Activated CD4-positive, alpha-beta T cell treated with anti-CD3 and anti-CD28 coated beads, Interleukin-2, amount 50 U/mL, for 16 hours (primary cell): ENCODE measurements at regions not wholly inside any gene's neighbourhood (a gene's known extent, or its start where the extent isn't known, plus 50 kb on each side); places are given as distances from the start of the nearest gene placed in this dataset.
A peak's percentile ranks its signal among the peaks of the same experiment; 100 is the strongest.

ENCODE experiments used
- DNase-seq: peaks from one replicate; pipeline ENCODE4 v3.0.0-alpha.2; 2020

DNA sequence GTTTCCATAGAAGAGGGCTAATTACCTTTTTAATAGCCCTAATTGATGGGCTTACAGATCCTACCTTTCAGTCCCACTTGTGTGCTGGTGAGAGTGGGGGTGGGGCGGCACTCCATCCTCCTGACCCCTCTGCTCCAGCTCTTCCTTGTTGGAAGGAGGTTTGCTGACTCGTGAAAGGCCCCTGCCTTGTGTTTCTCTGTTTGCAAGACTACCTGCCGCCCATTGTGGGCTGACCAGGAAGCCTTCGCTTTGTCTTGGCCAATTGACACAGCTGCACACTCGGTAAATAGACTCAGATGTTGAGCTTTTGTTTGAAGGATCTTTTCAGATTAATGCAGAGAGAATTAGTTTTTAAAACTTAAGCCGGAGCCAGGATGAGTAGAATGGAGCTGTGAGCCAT is 197.3 kb upstream of the HES1 start:
- no peak for DNase-seq

- no peak for DNase-seq
Measured at GRCh38 chr3:193939527-193939926, 196.4 kb upstream of the HES1 start.

DNA sequence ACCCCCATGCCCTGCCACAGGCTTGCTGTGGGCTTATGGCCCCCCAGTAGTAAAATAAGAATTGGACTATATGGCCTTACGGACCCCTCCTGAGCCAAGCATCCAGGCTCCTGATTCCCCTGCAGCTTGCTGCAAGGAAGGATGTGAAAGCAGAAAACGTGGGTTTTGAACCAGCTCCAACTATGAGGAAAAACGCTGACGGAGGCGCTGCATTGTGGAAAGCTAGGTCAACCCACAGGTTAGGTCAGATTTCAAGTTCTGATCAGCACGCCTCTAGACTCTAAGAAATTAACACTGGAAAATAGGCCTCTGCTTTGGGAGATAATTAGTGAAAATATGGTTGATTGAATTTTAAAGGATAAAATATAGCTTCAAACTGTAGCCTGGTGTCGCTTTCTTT is 195.4 kb upstream of the HES1 start:
- DNase-seq: no peak

DNA sequence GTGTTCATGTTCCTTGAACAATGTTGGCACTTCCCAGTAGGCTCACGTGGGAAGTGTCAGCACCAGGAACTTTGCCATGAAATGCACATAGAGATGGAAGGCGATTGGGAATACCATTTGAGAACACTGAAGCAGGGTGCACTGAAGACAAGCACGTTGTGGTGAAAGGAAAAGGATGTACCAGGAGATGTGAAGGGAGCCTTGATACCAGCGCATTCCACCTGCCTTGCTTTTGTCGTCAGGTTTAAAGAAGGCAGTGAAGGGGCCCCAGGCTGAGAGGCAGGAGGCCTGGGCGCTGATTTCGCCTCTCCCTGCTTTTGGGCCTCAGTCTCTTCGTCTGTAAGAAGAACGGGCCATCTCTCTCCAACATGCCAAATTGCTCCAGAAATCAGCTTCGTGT is 194.5 kb upstream of the HES1 start:
- DNase-seq: no peak

- no peak for DNase-seq
Measured at GRCh38 chr3:193942516-193943055, 193.4 kb upstream of the HES1 start.

DNA sequence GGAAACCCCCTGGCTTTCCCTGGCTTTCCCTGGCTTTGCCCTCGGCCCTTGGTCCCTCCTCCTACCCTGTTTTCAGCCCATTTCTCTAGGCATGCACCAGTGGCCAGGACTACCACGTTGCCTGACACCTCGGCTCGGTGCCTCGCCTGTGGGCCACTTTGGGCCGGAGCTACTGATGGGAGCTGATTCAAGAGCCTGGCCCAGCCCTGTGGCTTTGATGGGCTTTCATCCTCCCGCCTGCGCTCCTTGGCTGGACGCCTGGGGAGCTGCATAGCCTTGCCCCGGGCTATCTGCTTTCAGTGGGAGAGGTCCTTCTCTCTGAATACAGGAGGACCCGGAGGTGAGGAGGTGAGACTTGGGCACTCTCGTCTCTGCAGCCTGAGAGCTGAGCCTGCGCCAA is 192.7 kb upstream of the HES1 start:
- DNase-seq: no peak

- DNase-seq: no peak
Measured at GRCh38 chr3:193943851-193944517, 192.0 kb upstream of the HES1 start.

- no peak for DNase-seq
Measured at GRCh38 chr3:193944518-193944884, 191.4 kb upstream of the HES1 start.

GRCh38 chr3:193945143-193945542 is 190.8 kb upstream of the HES1 start:
- DNase-seq: no peak

GRCh38 chr3:193946945-193947344 is 189.0 kb upstream of the HES1 start:
- no peak for DNase-seq

- no peak for DNase-seq
Measured at GRCh38 chr3:193947596-193947995, 188.4 kb upstream of the HES1 start.

- no peak for DNase-seq
Measured at GRCh38 chr3:193948459-193948858, 187.5 kb upstream of the HES1 start.

DNA sequence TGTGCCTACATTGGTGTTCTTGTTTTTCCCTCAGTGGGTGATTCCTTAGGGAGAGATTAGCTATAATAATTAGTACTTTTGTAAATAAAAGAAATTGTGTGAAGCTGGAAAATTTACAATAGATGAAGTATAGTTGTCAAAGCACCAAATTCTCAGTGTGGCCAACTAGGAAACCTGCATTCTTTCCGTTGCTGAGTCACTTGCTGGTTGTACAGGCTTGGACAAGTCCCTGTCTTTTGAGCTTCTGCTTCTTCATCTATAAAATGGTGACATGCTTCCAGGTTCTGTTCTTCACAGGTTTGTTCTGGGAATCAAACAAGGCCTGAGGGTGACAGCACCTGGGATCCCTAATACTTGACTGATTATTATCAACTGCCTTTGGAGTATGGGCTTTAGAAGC is 184.1 kb upstream of the HES1 start:
- DNase-seq: no peak

- DNase-seq: no peak
Measured at GRCh38 chr3:193954752-193955151, 181.2 kb upstream of the HES1 start.

GRCh38 chr3:193955719-193956118 is 180.2 kb upstream of the HES1 start:
- DNase-seq: no peak

GRCh38 chr3:193959861-193960260 is 176.1 kb upstream of the HES1 start:
- DNase-seq: no peak

- no peak for DNase-seq
Measured at GRCh38 chr3:193960487-193961274, 175.3 kb upstream of the HES1 start.

GRCh38 chr3:193962986-193963685 is 172.8 kb upstream of the HES1 start:
- DNase-seq: peak; percentile 77

- peak; percentile 90 for DNase-seq
Measured at GRCh38 chr3:193963808-193964516, 172.0 kb upstream of the HES1 start.

DNA sequence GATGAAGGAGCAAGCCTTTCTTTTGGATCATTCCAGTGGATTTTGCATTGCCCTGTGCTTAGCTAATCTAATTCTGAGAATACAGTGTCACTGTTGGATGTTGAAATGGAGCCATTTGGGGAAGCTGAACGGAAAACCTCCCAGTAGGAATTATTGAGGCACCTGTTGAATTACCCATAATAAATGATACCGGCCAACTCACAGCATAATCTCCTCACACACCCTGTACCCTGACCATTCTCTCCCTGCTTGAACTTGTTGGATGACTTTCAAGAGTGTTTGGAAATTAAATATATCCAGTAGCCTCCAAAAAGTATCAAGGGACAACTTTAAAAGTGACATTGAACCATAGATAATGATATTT is 171.4 kb upstream of the HES1 start:
- no peak for DNase-seq

DNA sequence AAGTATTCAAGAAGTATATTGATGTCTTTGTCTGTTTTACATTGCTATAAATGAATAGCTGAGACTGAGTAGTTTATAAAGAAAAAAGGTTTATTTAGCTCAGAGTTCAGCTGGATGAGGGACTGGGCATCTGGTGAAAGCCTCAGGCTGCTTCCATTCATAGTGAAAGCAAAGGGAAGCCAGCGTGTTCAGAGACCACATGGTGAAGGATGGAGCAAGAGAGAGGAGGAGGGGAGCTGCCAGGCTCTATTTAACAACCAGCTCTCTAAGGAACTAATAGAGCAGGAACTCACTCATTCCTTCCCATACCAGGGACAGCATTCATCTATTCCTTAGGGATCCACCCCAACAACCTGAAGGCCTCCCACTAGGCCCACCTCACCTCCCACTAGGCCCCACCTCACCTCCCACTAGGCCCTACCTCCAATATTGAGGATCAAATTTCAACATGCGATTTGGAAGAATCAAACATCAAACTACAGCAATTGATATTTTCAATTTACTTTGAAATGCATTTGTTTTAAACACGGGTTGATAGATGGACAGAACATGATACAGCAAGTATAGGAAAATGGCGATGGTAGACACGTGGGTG is 167.5 kb upstream of the HES1 start:
- peak; percentile 16 for DNase-seq

DNA sequence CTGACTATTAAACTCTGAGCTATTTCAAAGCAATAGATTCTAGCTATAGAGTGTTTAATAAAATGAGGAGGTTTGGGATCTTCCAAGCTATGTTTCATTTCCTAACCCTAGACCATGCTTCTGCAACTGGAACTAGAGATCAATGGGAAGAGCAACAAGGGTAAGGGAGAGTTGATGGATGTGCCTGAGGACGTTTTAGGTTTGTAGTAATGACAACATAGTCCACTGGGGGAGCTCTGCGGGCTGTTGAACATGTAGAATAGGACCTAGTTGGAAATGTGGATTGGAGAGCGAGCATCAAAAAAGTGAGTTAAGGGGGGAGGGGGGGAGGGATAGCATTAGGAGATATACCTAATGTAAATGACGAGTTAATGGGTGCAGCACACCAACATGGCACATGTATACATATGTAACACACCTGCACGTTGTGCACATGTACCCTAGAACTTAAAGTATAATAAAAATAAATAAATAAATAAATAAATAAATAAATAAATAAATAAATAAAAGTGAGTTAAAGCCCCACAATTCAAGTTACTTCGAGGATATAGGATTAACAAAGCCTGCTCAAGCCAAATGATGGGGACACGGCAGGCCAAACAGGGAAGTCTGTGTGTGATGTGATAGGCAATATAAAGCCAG is 165.7 kb upstream of the HES1 start:
- DNase-seq: peak; percentile 38
